GM23248 (cell line): ENCODE measurements at regions not wholly inside any gene's neighbourhood (a gene's known extent, or its start where the extent isn't known, plus 50 kb on each side); places are given as distances from the start of the nearest gene placed in this dataset.

Source experiments
- EZH2 ChIP-seq: fragments of 200-600 bp; sonication (generic); IDR thresholded peaks from 2 replicates; pipeline ENCODE4 v1.6.1; 2018; ENCODE audit warnings: antibody characterized with exemption, mild to moderate bottlenecking; ENCODE audit not compliant: insufficient read depth, poor library complexity, severe bottlenecking
- EZH2phosphoT487 ChIP-seq: fragments of 200-600 bp; sonication (generic); IDR thresholded peaks from 2 replicates; pipeline ENCODE4 v1.6.1; 2018; ENCODE audit warnings: antibody characterized with exemption, moderate library complexity, mild to moderate bottlenecking, low read depth; ENCODE audit not compliant: insufficient read depth

- TF ChIP-seq EZH2phosphoT487 (no peak), EZH2 (no peak)
Observed at GRCh38 chr7:9709216-9709615, 1264.5 kb upstream of the PHF14 start.
